CD4-positive, alpha-beta memory T cell (primary cell): ENCODE measurements at regions not wholly inside any gene's neighbourhood (a gene's known extent, or its start where the extent isn't known, plus 50 kb on each side); places are given as distances from the start of the nearest gene placed in this dataset.
"Not testable (repeated sequence)": the region's sequence is repeated elsewhere in the genome, so short reads cannot be mapped to it uniquely, and the experiment has no call there.

Source experiments
- CTCF ChIA-PET: fragments of 350-600 bp; sonication (Branson Sonifier 250); formaldehyde crosslinking; loops from one replicate; lab custom pipeline; 2021; ENCODE audit warnings: inconsistent platforms; ENCODE audit not compliant: partially characterized antibody; lab: Charles Lee
- POLR2A ChIA-PET: fragments of 350-600 bp; sonication (Branson Sonifier 250); formaldehyde crosslinking; loops from one replicate; lab custom pipeline; 2021; ENCODE audit not compliant: partially characterized antibody; lab: Charles Lee
- DNase-seq, 5 donors: peaks; one replicate each; pipeline versions ENCODE4 v3.0.0 to v3.0.0-alpha.2; 2020 to 2022; ENCODE audit warnings: mixed read lengths in 1 of 5
- H3K27ac ChIP-seq: one replicate; pipeline ENCODE4 v1.7.0; 2013; ENCODE audit warnings: low read depth, low read length
- H3K27me3 ChIP-seq: 2 replicates; pipeline ENCODE4 v1.7.0; 2013; ENCODE audit warnings: mild to moderate bottlenecking, low read length, moderate library complexity; ENCODE audit not compliant: insufficient read depth
- H3K36me3 ChIP-seq: 2 replicates; pipeline ENCODE4 v1.7.0; 2013; ENCODE audit warnings: mild to moderate bottlenecking, low read length, moderate library complexity; ENCODE audit not compliant: insufficient read depth
- H3K4me1 ChIP-seq: 2 replicates; pipeline ENCODE4 v1.7.0; 2013; ENCODE audit warnings: mild to moderate bottlenecking, low read length, moderate library complexity; ENCODE audit not compliant: insufficient read depth
- H3K4me3 ChIP-seq, 2 donors: one replicate each; pipeline ENCODE4 v1.7.0; 2013; ENCODE audit warnings: low read length in 2 of 2, mild to moderate bottlenecking in 1 of 2
- H3K9me3 ChIP-seq, 2 donors: one replicate each; pipeline ENCODE4 v1.7.0; 2013; ENCODE audit warnings: low read length in 2 of 2, control low read depth in 1 of 2; ENCODE audit not compliant: control insufficient read depth in 1 of 2
- H3K27ac Mint-ChIP-seq, 7 donors: one replicate each; pipeline ENCODE4 v1.8.0; 2020 to 2021; ENCODE audit warnings: mixed read lengths in 7 of 7, mild to moderate bottlenecking in 6 of 7, inconsistent platforms in 3 of 7, moderate library complexity in 3 of 7
- H3K27me3 Mint-ChIP-seq, 2 donors: one replicate each; pipeline ENCODE4 v1.8.0; 2020 to 2021; ENCODE audit warnings: mixed read lengths in 2 of 2
- H3K36me3 Mint-ChIP-seq, 2 donors: one replicate each; pipeline ENCODE4 v1.8.0; 2020 to 2021; ENCODE audit warnings: mixed read lengths in 2 of 2, inconsistent platforms in 1 of 2, mild to moderate bottlenecking in 1 of 2
- H3K4me1 Mint-ChIP-seq, 4 donors: one replicate each; pipeline ENCODE4 v1.8.0; 2020 to 2021; ENCODE audit warnings: mixed read lengths in 4 of 4, mild to moderate bottlenecking in 1 of 4
- H3K4me3 Mint-ChIP-seq, 8 donors: one replicate each; pipeline ENCODE4 v1.8.0; 2020 to 2021; ENCODE audit warnings: mixed read lengths in 8 of 8, mild to moderate bottlenecking in 7 of 8, moderate library complexity in 6 of 8, inconsistent platforms in 3 of 8
- H3K9me3 Mint-ChIP-seq, 8 donors: one replicate each; pipeline ENCODE4 v1.8.0; 2020 to 2021; ENCODE audit warnings: mixed read lengths in 8 of 8, mild to moderate bottlenecking in 5 of 8, inconsistent platforms in 3 of 8, moderate library complexity in 1 of 8
- intact Hi-C: fragments of 100-400 bp; cut with micrococcal nuclease; formaldehyde crosslinking; loops from one replicate; pipeline ENCODE4 v1.15.1; 2023

DNA sequence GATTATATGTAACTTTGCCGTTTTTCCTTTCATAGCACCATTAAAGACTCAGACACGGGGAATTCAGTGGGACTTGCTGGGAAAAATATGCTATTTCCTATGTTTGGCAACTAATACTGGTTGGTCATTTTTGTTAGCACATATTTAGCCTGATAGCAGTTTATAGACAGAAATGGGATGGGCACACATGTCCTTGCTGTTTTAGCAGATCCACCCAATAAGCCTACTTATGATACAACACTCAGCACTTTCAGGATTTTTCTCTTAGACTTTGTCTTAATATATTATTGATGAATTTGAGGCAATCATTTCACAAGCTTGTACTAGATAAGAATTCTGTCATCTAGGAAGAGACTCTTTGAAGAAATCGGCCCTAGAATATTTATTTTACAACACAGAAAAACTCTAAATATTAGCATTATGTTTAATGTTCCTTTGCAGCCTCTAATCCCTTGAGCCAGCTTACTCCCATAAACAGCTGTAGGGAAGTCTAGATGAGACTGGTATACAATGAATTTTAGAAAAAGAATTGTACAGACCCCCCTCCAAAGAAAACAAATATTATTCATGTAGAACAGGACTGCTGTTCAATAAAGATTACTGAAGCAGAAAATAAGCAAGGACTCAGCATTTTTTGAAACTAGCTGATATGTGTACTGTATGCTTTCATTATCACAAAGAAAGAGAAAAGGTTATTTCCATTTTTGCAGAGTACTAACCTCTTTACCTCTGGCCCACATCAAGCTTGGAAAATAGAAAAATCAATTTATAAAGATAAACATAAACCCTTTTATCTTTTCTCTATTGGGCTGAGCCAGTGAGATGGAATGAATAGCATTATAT lies 656.8 kb upstream of the SGO1 start:
- Histone ChIP-seq H3K4me1 (no peaks in the 10 kb centered on the region), H3K27ac (no peak overlapping the region), H3K4me3 (no peak overlapping the region), H3K27me3 (no peaks in the 10 kb centered on the region), H3K36me3 (no peaks in the 10 kb centered on the region), H3K9me3 (no peaks in the 10 kb centered on the region)
- Mint-ChIP-seq H3K27me3 (no peaks in the 10 kb centered on the region), H3K4me3 (no peak overlapping the region), H3K36me3 (no peaks in the 10 kb centered on the region), H3K9me3 (peaks cover 3 to 34% (median 14%) of the 10 kb centered on the region in 8 donors), H3K27ac (no peak overlapping the region), H3K4me1 (no peaks in the 10 kb centered on the region)
- ChIA-PET CTCF (no interaction called here), POLR2A (no interaction called here)
- no peak for DNase-seq
- intact Hi-C loops, result no loop called here

DNA sequence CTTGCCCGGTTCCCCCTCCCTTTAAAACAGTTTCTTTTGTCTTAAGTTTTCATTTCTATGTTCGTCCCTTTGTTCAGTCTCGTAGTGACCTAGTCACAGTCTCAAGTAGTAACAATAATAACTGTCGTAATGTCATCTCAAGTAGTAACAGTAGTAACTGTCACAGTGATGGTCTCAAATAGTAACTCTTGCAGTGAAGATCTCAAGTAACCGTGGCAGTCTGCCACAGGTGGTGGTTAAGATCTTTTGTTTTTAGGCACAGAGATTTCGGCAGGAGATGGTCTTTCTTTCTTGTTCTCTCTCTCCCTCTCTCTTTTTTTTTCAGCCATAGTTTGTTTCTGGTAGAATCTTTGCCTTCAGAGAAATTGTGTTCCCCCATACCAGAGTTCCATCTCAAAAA lies 656.0 kb upstream of the SGO1 start:
- ChIA-PET CTCF (no interaction called here), POLR2A (no interaction called here)
- Histone ChIP-seq H3K36me3 (no peaks in the 10 kb centered on the region), H3K27ac (no peak overlapping the region), H3K4me1 (no peaks in the 10 kb centered on the region), H3K9me3 (no peaks in the 10 kb centered on the region), H3K4me3 (no peak overlapping the region), H3K27me3 (no peaks in the 10 kb centered on the region)
- intact Hi-C loops, result no loop called here
- Mint-ChIP-seq H3K27me3 (no peaks in the 10 kb centered on the region), H3K4me1 (no peaks in the 10 kb centered on the region), H3K36me3 (no peaks in the 10 kb centered on the region), H3K9me3 (peaks cover 3 to 30% (median 15%) of the 10 kb centered on the region in 8 donors), H3K27ac (no peak overlapping the region), H3K4me3 (no peak overlapping the region)
- no peak for DNase-seq

DNA sequence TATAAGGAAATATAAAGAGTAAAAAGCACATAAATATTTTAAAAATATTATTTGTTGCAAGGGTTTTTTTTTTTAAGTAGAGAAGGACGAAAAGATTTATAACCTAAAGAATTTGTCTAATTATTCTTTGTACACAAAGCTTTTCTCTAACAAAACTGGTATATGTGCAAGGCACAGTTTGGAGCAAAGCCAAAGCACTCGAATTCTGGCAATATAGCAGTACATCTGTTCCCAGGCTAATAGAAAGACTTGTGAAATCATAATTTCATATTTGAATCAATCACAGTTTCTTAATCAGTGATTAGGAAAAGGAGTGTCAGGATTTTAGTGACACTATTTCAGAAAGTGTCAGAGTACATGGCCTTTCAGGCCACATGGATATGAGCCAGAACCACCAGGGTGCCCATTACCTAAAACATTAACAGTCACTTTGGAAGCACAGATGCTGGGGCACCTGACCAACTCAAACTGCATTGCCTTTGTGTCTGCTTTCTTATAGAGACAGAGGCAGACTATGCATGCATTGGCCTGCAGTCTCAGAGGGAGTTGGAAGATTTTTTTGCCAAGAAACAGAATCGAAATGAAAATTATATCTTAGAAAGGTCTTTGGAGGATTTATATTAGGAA lies 651.8 kb upstream of the SGO1 start:
- Mint-ChIP-seq H3K27me3 (no peaks in the 10 kb centered on the region), H3K36me3 (peaks cover 0 to 5% of the 10 kb centered on the region in 2 donors), H3K9me3 (peaks cover 3 to 26% (median 19%) of the 10 kb centered on the region in 8 donors), H3K4me3 (no peak overlapping the region), H3K27ac (no peak overlapping the region), H3K4me1 (no peaks in the 10 kb centered on the region)
- no peak for DNase-seq
- Histone ChIP-seq H3K36me3 (no peaks in the 10 kb centered on the region), H3K27me3 (no peaks in the 10 kb centered on the region), H3K27ac (no peak overlapping the region), H3K4me3 (no peak overlapping the region), H3K9me3 (no peaks in the 10 kb centered on the region), H3K4me1 (no peaks in the 10 kb centered on the region)
- intact Hi-C loops, result no loop called here
- ChIA-PET POLR2A (no interaction called here), CTCF (no interaction called here)

DNA sequence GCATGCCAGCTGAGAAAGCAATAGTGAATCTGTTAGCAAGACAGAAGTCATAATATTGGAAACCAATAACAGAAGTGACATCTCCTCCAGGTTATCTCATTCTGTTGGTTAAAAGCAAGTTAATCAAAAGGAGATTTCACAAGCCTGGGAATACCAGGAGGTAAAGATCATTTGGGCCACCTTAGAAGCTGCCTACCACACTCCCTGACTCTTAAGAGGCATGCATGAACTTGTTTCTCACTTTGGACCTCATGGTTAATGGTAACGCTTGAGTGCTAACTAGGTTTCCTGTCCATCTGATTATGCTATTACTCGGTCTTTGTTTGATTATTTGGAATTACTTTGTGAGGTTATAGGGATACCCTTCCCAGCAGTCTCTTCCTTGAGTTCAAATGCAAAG lies 650.8 kb upstream of the SGO1 start:
- H3K4me1 Mint-ChIP-seq, result no peaks in the 10 kb centered on the region
- H3K27ac Mint-ChIP-seq, result no peak overlapping the region
- Histone ChIP-seq H3K27ac (no peak overlapping the region), H3K27me3 (no peaks in the 10 kb centered on the region), H3K36me3 (no peaks in the 10 kb centered on the region), H3K4me3 (no peak overlapping the region), H3K4me1 (no peaks in the 10 kb centered on the region), H3K9me3 (no peaks in the 10 kb centered on the region)
- H3K36me3 Mint-ChIP-seq, result peaks cover 0 to 5% of the 10 kb centered on the region in 2 donors
- peaks cover 0 to 25% (median 18%) of the 10 kb centered on the region in 8 donors for H3K9me3 Mint-ChIP-seq
- ChIA-PET CTCF (no interaction called here), POLR2A (no interaction called here)
- H3K4me3 Mint-ChIP-seq, result no peak overlapping the region
- intact Hi-C loops, result no loop called here
- H3K27me3 Mint-ChIP-seq, result no peaks in the 10 kb centered on the region
- DNase-seq, result no peak

DNA sequence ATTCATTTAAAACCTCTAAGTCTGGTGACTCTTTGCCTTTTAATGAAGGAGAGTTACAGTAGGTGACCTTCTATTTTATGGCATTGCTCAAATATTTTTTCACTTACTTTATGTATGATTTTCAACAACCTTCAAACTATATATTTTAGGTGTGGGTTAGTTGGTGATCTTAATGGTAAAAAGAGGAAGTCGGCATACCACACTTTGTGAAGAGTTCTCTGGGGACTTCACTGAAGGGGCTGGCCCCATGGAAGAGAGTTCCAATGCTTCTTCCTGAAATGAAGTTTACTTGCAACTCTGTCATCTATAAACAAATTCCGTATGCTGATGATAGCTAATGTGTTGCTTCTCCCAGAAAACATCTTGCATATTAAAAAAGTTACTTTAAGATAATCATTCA lies 647.0 kb upstream of the SGO1 start:
- H3K36me3 ChIP-seq, result no peaks in the 10 kb centered on the region
- Mint-ChIP-seq H3K27ac (no peak overlapping the region), H3K4me3 (no peak overlapping the region), H3K4me1 (no peaks in the 10 kb centered on the region), H3K27me3 (no peaks in the 10 kb centered on the region), H3K36me3 (peaks cover 0 to 5% of the 10 kb centered on the region in 2 donors), H3K9me3 (peaks cover 0 to 19% (median 13%) of the 10 kb centered on the region in 8 donors)
- H3K27ac ChIP-seq, result no peak overlapping the region
- no peak overlapping the region for H3K4me3 ChIP-seq
- H3K9me3 ChIP-seq, result no peaks in the 10 kb centered on the region
- ChIA-PET CTCF (no interaction called here), POLR2A (no interaction called here)
- H3K27me3 ChIP-seq, result no peaks in the 10 kb centered on the region
- DNase-seq, result no peak
- H3K4me1 ChIP-seq, result no peaks in the 10 kb centered on the region
- intact Hi-C loops, result no loop called here

DNA sequence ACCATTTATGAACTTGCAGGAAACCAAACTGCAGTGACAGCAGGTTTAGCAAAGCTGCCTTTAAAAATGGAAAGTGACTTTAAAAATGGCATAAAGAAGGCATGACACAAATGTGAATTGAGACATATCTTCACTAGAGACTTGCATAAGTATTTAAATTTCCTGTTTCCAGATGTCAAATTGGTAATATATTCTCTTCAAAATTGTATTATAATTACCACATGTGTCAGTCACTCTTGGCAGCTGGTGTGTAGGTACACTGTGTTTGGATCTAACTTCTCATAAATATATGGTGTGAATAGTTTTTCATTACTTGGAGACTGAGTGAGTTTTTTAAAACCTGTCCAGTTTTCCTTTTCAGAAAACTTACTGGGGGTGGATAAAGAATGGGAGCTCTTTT lies 636.2 kb upstream of the SGO1 start:
- POLR2A ChIA-PET, result no interaction called here
- H3K9me3 Mint-ChIP-seq, result peaks cover 5 to 74% (median 49%) of the 10 kb centered on the region in 8 donors

DNA sequence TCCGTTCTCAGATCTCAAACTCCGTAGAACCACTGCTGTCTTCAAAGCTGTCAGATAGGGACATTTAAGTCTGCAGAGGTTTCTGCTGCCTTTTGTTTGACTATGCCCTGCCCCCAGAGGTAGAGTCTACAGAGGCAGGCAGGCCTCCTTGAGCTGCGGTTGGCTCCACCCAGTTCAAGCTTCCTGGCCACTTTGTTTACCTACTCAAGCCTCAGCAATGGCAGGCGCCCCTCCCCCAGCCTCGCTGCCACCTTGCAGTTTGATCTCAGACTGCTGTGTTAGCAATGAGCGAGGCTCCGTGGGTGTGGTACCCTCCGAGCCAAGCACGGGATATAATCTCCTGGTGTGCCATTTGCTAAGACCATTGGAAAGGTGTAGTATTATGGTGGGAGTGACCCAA lies 634.9 kb upstream of the SGO1 start:
- H3K27ac Mint-ChIP-seq, CTCF ChIA-PET, POLR2A ChIA-PET, H3K9me3 ChIP-seq, intact Hi-C loops, H3K36me3 ChIP-seq, DNase-seq, H3K4me3 Mint-ChIP-seq, H3K27ac ChIP-seq, H3K4me3 ChIP-seq, H3K27me3 ChIP-seq, H3K4me1 ChIP-seq, H3K27me3 Mint-ChIP-seq, H3K4me1 Mint-ChIP-seq: not testable (repeated sequence)
- Mint-ChIP-seq H3K36me3 (peaks cover 3 to 12% of the 10 kb centered on the region in 2 donors), H3K9me3 (peaks cover 5 to 69% (median 49%) of the 10 kb centered on the region in 8 donors)

More for the DNA sequence above, 636.2 kb upstream of the SGO1 start:
- peaks cover 3% of the 10 kb centered on the region in 2 donors for H3K9me3 ChIP-seq
- H3K36me3 ChIP-seq, result no peaks in the 10 kb centered on the region
- H3K27me3 ChIP-seq, result no peaks in the 10 kb centered on the region
- no peaks in the 10 kb centered on the region for H3K4me1 ChIP-seq
- no peak overlapping the region for H3K4me3 Mint-ChIP-seq
- CTCF ChIA-PET, result no interaction called here
- H3K4me1 Mint-ChIP-seq, result no peaks in the 10 kb centered on the region
- no peak for DNase-seq
- peaks cover 3 to 12% of the 10 kb centered on the region in 2 donors for H3K36me3 Mint-ChIP-seq
- intact Hi-C loops, result no loop called here
- H3K27ac Mint-ChIP-seq, result no peak overlapping the region
- H3K27ac ChIP-seq, result no peak overlapping the region
- no peak overlapping the region for H3K4me3 ChIP-seq
- no peaks in the 10 kb centered on the region for H3K27me3 Mint-ChIP-seq
